SK-N-SH treated with all-trans-retinoic acid at 6 μM for 48 hours (cell line): ENCODE measurements at regions not wholly inside any gene's neighbourhood (a gene's known extent, or its start where the extent isn't known, plus 50 kb on each side); places are given as distances from the start of the nearest gene placed in this dataset.

Experiments used
- ATAC-seq: fragments of 200-7000 bp; cut with Tn5 transposase; 3 replicates; pipeline ENCODE4 v1.9.1; 2020; ENCODE audit warnings: mild to moderate bottlenecking, moderate library complexity
- ARNTL ChIP-seq: fragments of 450-650 bp; formaldehyde crosslinking; IDR thresholded peaks from 2 replicates; pipeline ENCODE4 v1.5.0; 2020; ENCODE audit warnings: low read depth, mild to moderate bottlenecking, moderate library complexity, borderline replicate concordance
- BACH2 ChIP-seq: fragments of 250-450 bp; sonication (Bioruptor Pico); IDR thresholded peaks from 2 replicates; pipeline ENCODE4 v1.9.0; 2021; ENCODE audit warnings: mild to moderate bottlenecking, borderline replicate concordance
- CSDC2 ChIP-seq: fragments of 250-450 bp; sonication (Bioruptor Pico); IDR thresholded peaks from 2 replicates; pipeline ENCODE4 v1.5.0; 2020; ENCODE audit warnings: mild to moderate bottlenecking, moderate library complexity
- ESRRG ChIP-seq: fragments of 250-450 bp; sonication (Bioruptor Pico); IDR thresholded peaks from 2 replicates; pipeline ENCODE4 v1.6.1; 2021; ENCODE audit warnings: mild to moderate bottlenecking
- GLIS3 ChIP-seq: fragments of 250-450 bp; sonication (Bioruptor Pico); IDR thresholded peaks from 2 replicates; pipeline ENCODE4 v1.5.0; 2020; ENCODE audit warnings: mild to moderate bottlenecking, moderate library complexity
- ISL1 ChIP-seq: fragments of 250-450 bp; sonication (Bioruptor Pico); IDR thresholded peaks from 2 replicates; pipeline ENCODE4 v2.1.2; 2022; ENCODE audit warnings: mild to moderate bottlenecking, moderate library complexity
- OSR1 ChIP-seq: fragments of 250-450 bp; sonication (Bioruptor Pico); IDR thresholded peaks from 2 replicates; pipeline ENCODE4 v1.8.0; 2022; ENCODE audit warnings: moderate library complexity, mild to moderate bottlenecking, inconsistent platforms
- PPARA ChIP-seq: fragments of 250-450 bp; sonication (Bioruptor Pico); IDR thresholded peaks from 2 replicates; pipeline ENCODE4 v1.5.0; 2020; ENCODE audit warnings: mild to moderate bottlenecking, borderline replicate concordance
- RARB ChIP-seq: fragments of 250-450 bp; sonication (Bioruptor Pico); IDR thresholded peaks from 2 replicates; pipeline ENCODE4 v1.8.0; 2021; ENCODE audit warnings: mild to moderate bottlenecking, moderate library complexity
- TCF4 ChIP-seq: fragments of 250-450 bp; sonication (Bioruptor Pico); IDR thresholded peaks from 2 replicates; pipeline ENCODE4 v1.8.0; 2021; ENCODE audit warnings: mild to moderate bottlenecking, moderate library complexity, borderline replicate concordance
- TOX ChIP-seq: fragments of 250-450 bp; sonication (Bioruptor Pico); IDR thresholded peaks from 2 replicates; pipeline ENCODE4 v1.8.0; 2021; ENCODE audit warnings: mild to moderate bottlenecking, moderate library complexity, borderline replicate concordance
- ZC3H10 ChIP-seq: fragments of 250-450 bp; sonication (Bioruptor Pico); IDR thresholded peaks from 2 replicates; pipeline ENCODE4 v1.5.1; 2021; ENCODE audit warnings: mild to moderate bottlenecking, moderate library complexity
- ZFP3 ChIP-seq: fragments of 250-450 bp; sonication (Bioruptor Pico); IDR thresholded peaks from 2 replicates; pipeline ENCODE4 v1.5.0; 2020; ENCODE audit warnings: mild to moderate bottlenecking, moderate library complexity
- ZFP30 ChIP-seq: fragments of 450-650 bp; formaldehyde crosslinking; IDR thresholded peaks from 2 replicates; pipeline ENCODE4 v1.5.0; 2022; ENCODE audit warnings: mild to moderate bottlenecking, moderate library complexity
- ZNF565 ChIP-seq: fragments of 450-650 bp; formaldehyde crosslinking; conservative IDR thresholded peaks from 2 replicates; pipeline ENCODE4 v1.5.0; 2020; ENCODE audit warnings: low read depth, mild to moderate bottlenecking, moderate library complexity
- ZNF70 ChIP-seq: fragments of 450-650 bp; formaldehyde crosslinking; IDR thresholded peaks from 2 replicates; pipeline ENCODE4 v1.5.0; 2020; ENCODE audit warnings: mild to moderate bottlenecking, moderate library complexity
- TF ChIP-seq, protein P1 (sequence below): fragments of 250-450 bp; sonication (Bioruptor Pico); IDR thresholded peaks from 2 replicates; pipeline ENCODE4 v1.8.0; 2021; ENCODE audit warnings: low read depth, mild to moderate bottlenecking, moderate library complexity, borderline replicate concordance
- TF ChIP-seq, protein P2 (sequence below): fragments of 250-450 bp; sonication (Bioruptor Pico); IDR thresholded peaks from 2 replicates; pipeline ENCODE4 v1.5.0; 2020; ENCODE audit warnings: mild to moderate bottlenecking, moderate library complexity
- TF ChIP-seq, protein P3 (sequence below): fragments of 250-450 bp; sonication (Bioruptor Pico); IDR thresholded peaks from 2 replicates; pipeline ENCODE4 v1.5.1; 2021; ENCODE audit warnings: mild to moderate bottlenecking, moderate library complexity
- TF ChIP-seq, protein P4 (sequence below): fragments of 250-450 bp; sonication (Bioruptor Pico); IDR thresholded peaks from 2 replicates; pipeline ENCODE4 v1.8.0; 2020; ENCODE audit warnings: mild to moderate bottlenecking, moderate library complexity, borderline replicate concordance
- TF ChIP-seq, protein P5 (sequence below): fragments of 250-450 bp; sonication (Bioruptor Pico); IDR thresholded peaks from 2 replicates; pipeline ENCODE4 v1.5.1; 2020; ENCODE audit warnings: low read depth, mild to moderate bottlenecking, moderate library complexity

DNA sequence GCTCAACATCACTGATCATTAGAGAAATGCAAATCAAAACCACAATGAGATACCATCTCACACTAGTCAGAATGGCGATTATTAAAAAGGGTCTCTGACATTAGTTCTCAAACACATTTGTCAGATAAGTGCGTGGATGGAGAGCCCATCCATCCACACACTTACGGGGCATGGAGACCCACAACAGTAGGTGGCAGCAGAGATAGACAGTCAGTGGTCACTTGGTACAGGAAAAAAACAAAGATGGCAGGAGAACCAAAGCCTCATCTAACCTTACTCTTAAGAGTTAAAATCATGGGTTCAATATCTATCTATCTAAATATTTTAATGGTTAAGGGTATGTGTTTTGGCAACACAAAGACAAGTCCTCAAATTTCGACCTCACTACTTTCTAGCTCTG lies 1378.7 kb upstream of the C9orf72 start:
- no peak for TF ChIP-seq GLIS3
- TF ChIP-seq ZFP30 (CRISPR knock-in tag): no peak
- no peak for TF ChIP-seq PPARA (CRISPR knock-in tag)
- TF ChIP-seq, protein P1, sequence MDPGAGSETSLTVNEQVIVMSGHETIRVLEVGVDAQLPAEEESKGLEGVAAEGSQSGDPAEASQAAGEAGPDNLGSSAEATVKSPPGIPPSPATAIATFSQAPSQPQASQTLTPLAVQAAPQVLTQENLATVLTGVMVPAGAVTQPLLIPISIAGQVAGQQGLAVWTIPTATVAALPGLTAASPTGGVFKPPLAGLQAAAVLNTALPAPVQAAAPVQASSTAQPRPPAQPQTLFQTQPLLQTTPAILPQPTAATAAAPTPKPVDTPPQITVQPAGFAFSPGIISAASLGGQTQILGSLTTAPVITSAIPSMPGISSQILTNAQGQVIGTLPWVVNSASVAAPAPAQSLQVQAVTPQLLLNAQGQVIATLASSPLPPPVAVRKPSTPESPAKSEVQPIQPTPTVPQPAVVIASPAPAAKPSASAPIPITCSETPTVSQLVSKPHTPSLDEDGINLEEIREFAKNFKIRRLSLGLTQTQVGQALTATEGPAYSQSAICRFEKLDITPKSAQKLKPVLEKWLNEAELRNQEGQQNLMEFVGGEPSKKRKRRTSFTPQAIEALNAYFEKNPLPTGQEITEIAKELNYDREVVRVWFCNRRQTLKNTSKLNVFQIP: no peak
- TF ChIP-seq, protein P2, sequence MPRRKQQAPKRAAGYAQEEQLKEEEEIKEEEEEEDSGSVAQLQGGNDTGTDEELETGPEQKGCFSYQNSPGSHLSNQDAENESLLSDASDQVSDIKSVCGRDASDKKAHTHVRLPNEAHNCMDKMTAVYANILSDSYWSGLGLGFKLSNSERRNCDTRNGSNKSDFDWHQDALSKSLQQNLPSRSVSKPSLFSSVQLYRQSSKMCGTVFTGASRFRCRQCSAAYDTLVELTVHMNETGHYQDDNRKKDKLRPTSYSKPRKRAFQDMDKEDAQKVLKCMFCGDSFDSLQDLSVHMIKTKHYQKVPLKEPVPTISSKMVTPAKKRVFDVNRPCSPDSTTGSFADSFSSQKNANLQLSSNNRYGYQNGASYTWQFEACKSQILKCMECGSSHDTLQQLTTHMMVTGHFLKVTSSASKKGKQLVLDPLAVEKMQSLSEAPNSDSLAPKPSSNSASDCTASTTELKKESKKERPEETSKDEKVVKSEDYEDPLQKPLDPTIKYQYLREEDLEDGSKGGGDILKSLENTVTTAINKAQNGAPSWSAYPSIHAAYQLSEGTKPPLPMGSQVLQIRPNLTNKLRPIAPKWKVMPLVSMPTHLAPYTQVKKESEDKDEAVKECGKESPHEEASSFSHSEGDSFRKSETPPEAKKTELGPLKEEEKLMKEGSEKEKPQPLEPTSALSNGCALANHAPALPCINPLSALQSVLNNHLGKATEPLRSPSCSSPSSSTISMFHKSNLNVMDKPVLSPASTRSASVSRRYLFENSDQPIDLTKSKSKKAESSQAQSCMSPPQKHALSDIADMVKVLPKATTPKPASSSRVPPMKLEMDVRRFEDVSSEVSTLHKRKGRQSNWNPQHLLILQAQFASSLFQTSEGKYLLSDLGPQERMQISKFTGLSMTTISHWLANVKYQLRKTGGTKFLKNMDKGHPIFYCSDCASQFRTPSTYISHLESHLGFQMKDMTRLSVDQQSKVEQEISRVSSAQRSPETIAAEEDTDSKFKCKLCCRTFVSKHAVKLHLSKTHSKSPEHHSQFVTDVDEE (CRISPR knock-in tag): no peak
- TF ChIP-seq ISL1 (CRISPR knock-in tag): no peak
- no peak for TF ChIP-seq OSR1 (CRISPR knock-in tag)
- no peak for TF ChIP-seq BACH2 (CRISPR knock-in tag)
- no peak for TF ChIP-seq RARB (CRISPR knock-in tag)
- TF ChIP-seq ZFP3 (CRISPR knock-in tag): no peak
- no peak for TF ChIP-seq ZNF565 (CRISPR knock-in tag)
- TF ChIP-seq, protein P3, sequence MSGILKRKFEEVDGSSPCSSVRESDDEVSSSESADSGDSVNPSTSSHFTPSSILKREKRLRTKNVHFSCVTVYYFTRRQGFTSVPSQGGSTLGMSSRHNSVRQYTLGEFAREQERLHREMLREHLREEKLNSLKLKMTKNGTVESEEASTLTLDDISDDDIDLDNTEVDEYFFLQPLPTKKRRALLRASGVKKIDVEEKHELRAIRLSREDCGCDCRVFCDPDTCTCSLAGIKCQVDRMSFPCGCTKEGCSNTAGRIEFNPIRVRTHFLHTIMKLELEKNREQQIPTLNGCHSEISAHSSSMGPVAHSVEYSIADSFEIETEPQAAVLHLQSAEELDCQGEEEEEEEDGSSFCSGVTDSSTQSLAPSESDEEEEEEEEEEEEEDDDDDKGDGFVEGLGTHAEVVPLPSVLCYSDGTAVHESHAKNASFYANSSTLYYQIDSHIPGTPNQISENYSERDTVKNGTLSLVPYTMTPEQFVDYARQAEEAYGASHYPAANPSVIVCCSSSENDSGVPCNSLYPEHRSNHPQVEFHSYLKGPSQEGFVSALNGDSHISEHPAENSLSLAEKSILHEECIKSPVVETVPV (CRISPR knock-in tag): no peak
- TF ChIP-seq ARNTL (CRISPR knock-in tag): no peak
- ATAC-seq: no peak

DNA sequence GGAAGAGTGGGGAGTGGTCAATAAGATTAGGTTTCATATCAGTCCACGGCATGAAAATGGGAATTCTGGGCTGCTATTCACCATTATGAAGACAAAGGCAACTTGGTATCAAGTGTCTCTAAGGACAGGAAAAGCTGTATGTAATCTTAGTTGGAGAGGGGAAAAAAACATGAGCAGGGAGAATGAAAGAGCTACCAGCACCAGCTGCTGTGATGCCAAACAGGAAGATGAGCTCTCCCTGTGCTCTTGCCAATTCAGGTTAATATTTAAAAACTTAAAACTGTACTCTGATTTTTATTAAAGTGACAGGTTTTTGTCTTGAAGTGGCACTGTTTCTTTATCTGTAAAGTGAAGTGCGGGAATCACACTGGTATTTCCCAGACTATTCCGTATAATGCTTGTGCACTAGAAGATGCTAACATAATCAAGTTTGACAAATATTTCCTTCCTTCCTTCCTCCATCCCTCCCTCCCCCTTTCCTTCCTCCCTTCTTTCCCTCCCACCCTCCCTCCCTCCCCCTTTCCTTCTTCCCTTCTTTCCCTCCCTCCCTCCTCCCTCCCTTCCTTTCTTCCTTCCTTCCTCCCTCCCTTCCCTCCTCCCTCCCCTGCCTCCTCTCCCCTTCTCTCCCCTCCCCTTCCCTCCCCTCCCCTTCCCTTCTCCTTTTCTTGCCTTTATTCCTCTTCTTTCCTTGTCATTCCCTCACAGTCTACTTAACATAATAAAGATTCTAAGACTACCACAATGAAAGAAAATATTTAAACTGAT lies 1383.0 kb upstream of the C9orf72 start:
- TF ChIP-seq ISL1 (CRISPR knock-in tag) (no peak), OSR1 (CRISPR knock-in tag) (no peak), ZNF70 (CRISPR knock-in tag) (no peak), TCF4 (CRISPR knock-in tag) (no peak), ZNF565 (CRISPR knock-in tag) (no peak), GLIS3 (no peak)
- TF ChIP-seq, protein P4, sequence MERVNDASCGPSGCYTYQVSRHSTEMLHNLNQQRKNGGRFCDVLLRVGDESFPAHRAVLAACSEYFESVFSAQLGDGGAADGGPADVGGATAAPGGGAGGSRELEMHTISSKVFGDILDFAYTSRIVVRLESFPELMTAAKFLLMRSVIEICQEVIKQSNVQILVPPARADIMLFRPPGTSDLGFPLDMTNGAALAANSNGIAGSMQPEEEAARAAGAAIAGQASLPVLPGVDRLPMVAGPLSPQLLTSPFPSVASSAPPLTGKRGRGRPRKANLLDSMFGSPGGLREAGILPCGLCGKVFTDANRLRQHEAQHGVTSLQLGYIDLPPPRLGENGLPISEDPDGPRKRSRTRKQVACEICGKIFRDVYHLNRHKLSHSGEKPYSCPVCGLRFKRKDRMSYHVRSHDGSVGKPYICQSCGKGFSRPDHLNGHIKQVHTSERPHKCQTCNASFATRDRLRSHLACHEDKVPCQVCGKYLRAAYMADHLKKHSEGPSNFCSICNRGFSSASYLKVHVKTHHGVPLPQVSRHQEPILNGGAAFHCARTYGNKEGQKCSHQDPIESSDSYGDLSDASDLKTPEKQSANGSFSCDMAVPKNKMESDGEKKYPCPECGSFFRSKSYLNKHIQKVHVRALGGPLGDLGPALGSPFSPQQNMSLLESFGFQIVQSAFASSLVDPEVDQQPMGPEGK (CRISPR knock-in tag): no peak
- no peak for ATAC-seq

DNA sequence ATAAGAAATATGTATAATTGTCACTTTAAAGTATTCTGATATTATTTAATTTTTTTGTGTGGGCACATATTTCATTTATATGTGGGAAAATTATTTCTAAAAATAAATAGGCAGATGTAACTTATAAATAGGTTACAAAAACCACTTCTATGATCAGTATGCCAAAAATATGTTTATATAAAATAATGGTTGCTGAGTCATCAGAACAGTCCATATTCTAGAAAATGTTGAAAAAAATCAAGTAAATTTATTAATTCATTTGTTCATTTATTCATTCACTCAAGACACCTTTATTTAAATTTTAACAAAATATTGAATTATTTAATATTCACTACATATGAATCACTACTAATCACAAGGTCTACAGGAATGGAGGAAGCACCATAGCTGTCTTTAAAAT lies 1387.3 kb upstream of the C9orf72 start:
- no peak for TF ChIP-seq ZC3H10
- no peak for TF ChIP-seq GLIS3
- ATAC-seq: no peak

DNA sequence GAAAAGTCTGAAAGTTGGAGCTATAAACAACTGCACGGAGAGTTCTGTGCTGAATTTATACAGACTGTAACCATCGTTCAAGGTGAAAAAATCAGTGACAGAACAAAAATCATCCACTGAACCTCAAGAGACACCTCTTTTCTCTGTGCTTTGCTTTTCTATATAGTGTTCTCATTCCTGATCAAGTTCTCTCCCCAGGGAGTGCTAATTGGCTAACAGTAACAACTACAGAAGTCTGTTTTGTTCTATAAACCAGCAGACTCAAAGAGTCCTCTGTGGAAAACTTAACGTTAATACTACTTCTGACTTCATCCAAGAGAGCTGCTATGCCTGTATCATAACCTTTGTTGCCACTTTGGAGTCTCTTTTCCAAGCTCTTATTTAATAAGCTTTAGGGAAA lies 1388.3 kb upstream of the C9orf72 start:
- ATAC-seq: no peak
- TF ChIP-seq CSDC2 (CRISPR knock-in tag) (no peak), ZFP30 (CRISPR knock-in tag) (no peak), ZC3H10 (no peak), TOX (CRISPR knock-in tag) (no peak), ESRRG (CRISPR knock-in tag) (no peak), OSR1 (CRISPR knock-in tag) (no peak), ISL1 (CRISPR knock-in tag) (no peak)
- TF ChIP-seq, protein P5, sequence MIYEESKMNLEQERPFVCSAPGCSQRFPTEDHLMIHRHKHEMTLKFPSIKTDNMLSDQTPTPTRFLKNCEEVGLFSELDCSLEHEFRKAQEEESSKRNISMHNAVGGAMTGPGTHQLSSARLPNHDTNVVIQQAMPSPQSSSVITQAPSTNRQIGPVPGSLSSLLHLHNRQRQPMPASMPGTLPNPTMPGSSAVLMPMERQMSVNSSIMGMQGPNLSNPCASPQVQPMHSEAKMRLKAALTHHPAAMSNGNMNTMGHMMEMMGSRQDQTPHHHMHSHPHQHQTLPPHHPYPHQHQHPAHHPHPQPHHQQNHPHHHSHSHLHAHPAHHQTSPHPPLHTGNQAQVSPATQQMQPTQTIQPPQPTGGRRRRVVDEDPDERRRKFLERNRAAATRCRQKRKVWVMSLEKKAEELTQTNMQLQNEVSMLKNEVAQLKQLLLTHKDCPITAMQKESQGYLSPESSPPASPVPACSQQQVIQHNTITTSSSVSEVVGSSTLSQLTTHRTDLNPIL (CRISPR knock-in tag): no peak
- TF ChIP-seq, protein P1: no peak
- TF ChIP-seq, protein P3 (CRISPR knock-in tag): no peak
- TF ChIP-seq, protein P4 (CRISPR knock-in tag): no peak
